C4-2B (cell line): ENCODE measurements at regions not wholly inside any gene's neighbourhood (a gene's known extent, or its start where the extent isn't known, plus 50 kb on each side); places are given as distances from the start of the nearest gene placed in this dataset.

Experiments
- CTCF ChIP-seq: fragments of 450-650 bp; conservative IDR thresholded peaks from 2 replicates; pipeline ENCODE4 v1.5.1; 2017; ENCODE audit warnings: mild to moderate bottlenecking
- ZFX ChIP-seq: fragments of 450-650 bp; IDR thresholded peaks from 2 replicates; pipeline ENCODE4 v1.6.1; 2017

- TF ChIP-seq CTCF (no peak), ZFX (no peak)
Measured at GRCh38 chrX:45479196-45479834, 278.6 kb upstream of the DIPK2B start.
